GM21367 (cell line): ENCODE measurements at regions not wholly inside any gene's neighbourhood (a gene's known extent, or its start where the extent isn't known, plus 50 kb on each side); places are given as distances from the start of the nearest gene placed in this dataset.

ENCODE experiments used
- ATAC-seq: cut with Tn5 transposase; IDR thresholded peaks from one replicate; pipeline ENCODE4 v1.9.1; 2021; ENCODE audit not compliant: unreplicated experiment

- ATAC-seq, result no peak
These were observed 190.4 kb upstream of the IER5L start for GRCh38 chr9:129368444-129368978.

GRCh38 chr9:129367287-129367686 lies 189.2 kb upstream of the IER5L start:
- ATAC-seq, result no peak

GRCh38 chr9:129365196-129365595 lies 187.1 kb upstream of the IER5L start:
- no peak for ATAC-seq

- ATAC-seq, result no peak
These were observed 185.3 kb upstream of the IER5L start for GRCh38 chr9:129363216-129363873.

GRCh38 chr9:129362287-129363000 lies 184.4 kb upstream of the IER5L start:
- ATAC-seq, result no peak

- no peak for ATAC-seq
These were observed 183.1 kb upstream of the IER5L start for GRCh38 chr9:129361196-129361595.

GRCh38 chr9:129359916-129360536 lies 182.0 kb upstream of the IER5L start:
- no peak for ATAC-seq

GRCh38 chr9:129359162-129359811 lies 181.2 kb upstream of the IER5L start:
- no peak for ATAC-seq

GRCh38 chr9:129358621-129359154 lies 180.6 kb upstream of the IER5L start:
- no peak for ATAC-seq

- no peak for ATAC-seq
These were observed 179.7 kb upstream of the IER5L start for GRCh38 chr9:129357773-129358245.

GRCh38 chr9:129356871-129357772 lies 179.1 kb upstream of the IER5L start:
- no peak for ATAC-seq

GRCh38 chr9:129355631-129356030 lies 177.6 kb upstream of the IER5L start:
- no peak for ATAC-seq

- ATAC-seq, result no peak
These were observed 176.4 kb upstream of the IER5L start for GRCh38 chr9:129354498-129354897.

- no peak for ATAC-seq
These were observed 175.8 kb upstream of the IER5L start for GRCh38 chr9:129353697-129354336.

GRCh38 chr9:129352146-129352865 lies 174.2 kb upstream of the IER5L start:
- ATAC-seq, result no peak

GRCh38 chr9:129351642-129352145 lies 173.6 kb upstream of the IER5L start:
- ATAC-seq, result no peak

GRCh38 chr9:129351058-129351641 lies 173.1 kb upstream of the IER5L start:
- ATAC-seq, result no peak
